ENCODE measurements at regions not wholly inside any gene's neighbourhood (a gene's known extent, or its start where the extent isn't known, plus 50 kb on each side); places are given as distances from the start of the nearest gene placed in this dataset.
"Not testable (repeated sequence)": the region's sequence is repeated elsewhere in the genome, so short reads cannot be mapped to it uniquely, and the experiment has no call there.

DNA sequence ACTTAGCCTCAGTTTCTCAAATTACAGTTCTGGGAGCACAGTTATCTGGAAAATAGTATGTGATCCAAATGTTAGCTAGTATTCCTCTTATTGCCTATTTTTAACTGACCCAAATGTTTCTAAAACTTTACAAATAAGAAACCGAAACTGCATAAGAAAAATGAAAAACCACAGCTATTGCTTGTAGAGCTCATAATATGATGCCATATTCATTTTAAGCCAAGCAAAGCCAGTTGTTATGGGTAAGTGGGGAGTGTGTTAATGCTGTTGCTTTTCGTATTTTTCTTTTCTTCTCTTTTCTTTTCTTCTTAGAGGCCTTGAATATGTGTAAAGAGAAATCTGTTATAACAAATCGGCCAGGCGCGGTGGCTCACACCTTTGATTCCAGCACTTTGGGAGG, 447.4 kb upstream of the TUSC1 start:
- H3K4me2 ChIP-seq (ENCODE audit: low read length): no peak overlapping the region
- no peak overlapping the region for H3K27ac ChIP-seq (ENCODE audit: low read depth, low read length, poor library complexity, severe bottlenecking)
- no peak overlapping the region for H3K9ac ChIP-seq (ENCODE audit: low read length)
- H3K4me1 ChIP-seq (ENCODE audit: insufficient read depth, low read length, severe bottlenecking): no peaks in the 10 kb centered on the region
- no peaks in the 10 kb centered on the region for H3K27me3 ChIP-seq (ENCODE audit: insufficient read depth, low read length)
- H3K4me3 ChIP-seq (ENCODE audit: low read depth, low read length, poor library complexity, severe bottlenecking): no peak overlapping the region
- no peak for TF ChIP-seq EZH2 (IDR thresholded peaks at IDR 0.05; ENCODE audit: borderline replicate concordance, low read length)
- TF ChIP-seq CTCF (IDR thresholded peaks at IDR 0.05; ENCODE audit: low read length): no peak
- no peaks in the 10 kb centered on the region for H3K9me3 ChIP-seq (ENCODE audit: low read length)
- H3F3A ChIP-seq (ENCODE audit: insufficient read depth, low read length): no peaks in the 10 kb centered on the region
- H3K79me2 ChIP-seq (ENCODE audit: insufficient read depth, low read length): no peaks in the 10 kb centered on the region
- H4K20me1 ChIP-seq (ENCODE audit: insufficient read depth, low read length): no peaks in the 10 kb centered on the region
- H3K9me2 ChIP-seq (ENCODE audit: low read depth, low read length): no peaks in the 10 kb centered on the region
- no peaks in the 10 kb centered on the region for H3K36me3 ChIP-seq (ENCODE audit: insufficient read depth, low read length)
- no peak overlapping the region for H2AFZ ChIP-seq (ENCODE audit: low read length)

GRCh38 chr9:26116085-26116484, 437.8 kb upstream of the TUSC1 start:
- not testable (repeated sequence) for H3F3A ChIP-seq (ENCODE audit: insufficient read depth, low read length); H3K9me3 ChIP-seq (ENCODE audit: low read length); H3K4me1 ChIP-seq (ENCODE audit: insufficient read depth, low read length, severe bottlenecking); H3K4me2 ChIP-seq (ENCODE audit: low read length); H3K27ac ChIP-seq (ENCODE audit: low read depth, low read length, poor library complexity, severe bottlenecking); H3K36me3 ChIP-seq (ENCODE audit: insufficient read depth, low read length); H3K9me2 ChIP-seq (ENCODE audit: low read depth, low read length); H3K9ac ChIP-seq (ENCODE audit: low read length); H4K20me1 ChIP-seq (ENCODE audit: insufficient read depth, low read length); H3K27me3 ChIP-seq (ENCODE audit: insufficient read depth, low read length); H3K79me2 ChIP-seq (ENCODE audit: insufficient read depth, low read length); H3K4me3 ChIP-seq (ENCODE audit: low read depth, low read length, poor library complexity, severe bottlenecking); H2AFZ ChIP-seq (ENCODE audit: low read length)

DNA sequence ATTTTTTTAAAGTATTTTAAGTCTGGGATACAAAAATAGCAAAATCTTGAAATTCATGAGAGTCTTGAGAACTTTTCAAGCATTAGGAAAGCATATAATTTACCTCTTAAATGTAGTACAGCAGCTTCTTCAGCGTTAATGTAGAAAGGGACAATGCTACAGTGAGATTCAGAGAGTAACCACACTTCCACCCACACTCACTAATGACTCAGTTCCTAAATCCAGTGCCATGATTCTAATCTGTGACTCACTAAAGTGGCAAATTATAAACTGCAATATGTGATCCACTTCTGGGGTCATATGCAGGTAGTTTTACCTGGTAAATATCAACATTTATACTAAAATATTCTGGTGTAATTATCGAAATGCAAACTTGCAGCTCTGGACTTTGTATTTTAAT, 434.5 kb upstream of the TUSC1 start:
- H3K79me2 ChIP-seq (ENCODE audit: insufficient read depth, low read length): no peaks in the 10 kb centered on the region
- TF ChIP-seq EZH2 (IDR thresholded peaks at IDR 0.05; ENCODE audit: borderline replicate concordance, low read length) (no peak), CTCF (IDR thresholded peaks at IDR 0.05; ENCODE audit: low read length) (no peak)
- no peaks in the 10 kb centered on the region for H4K20me1 ChIP-seq (ENCODE audit: insufficient read depth, low read length)
- H3K4me2 ChIP-seq (ENCODE audit: low read length): no peak overlapping the region
- no peak overlapping the region for H3K4me3 ChIP-seq (ENCODE audit: low read depth, low read length, poor library complexity, severe bottlenecking)
- no peaks in the 10 kb centered on the region for H3F3A ChIP-seq (ENCODE audit: insufficient read depth, low read length)
- H3K9me2 ChIP-seq (ENCODE audit: low read depth, low read length): no peaks in the 10 kb centered on the region
- no peak overlapping the region for H3K9ac ChIP-seq (ENCODE audit: low read length)
- H3K27ac ChIP-seq (ENCODE audit: low read depth, low read length, poor library complexity, severe bottlenecking): no peak overlapping the region
- H3K9me3 ChIP-seq (ENCODE audit: low read length): no peaks in the 10 kb centered on the region
- H2AFZ ChIP-seq (ENCODE audit: low read length): no peak overlapping the region
- no peaks in the 10 kb centered on the region for H3K27me3 ChIP-seq (ENCODE audit: insufficient read depth, low read length)
- H3K4me1 ChIP-seq (ENCODE audit: insufficient read depth, low read length, severe bottlenecking): no peaks in the 10 kb centered on the region
- no peaks in the 10 kb centered on the region for H3K36me3 ChIP-seq (ENCODE audit: insufficient read depth, low read length)

DNA sequence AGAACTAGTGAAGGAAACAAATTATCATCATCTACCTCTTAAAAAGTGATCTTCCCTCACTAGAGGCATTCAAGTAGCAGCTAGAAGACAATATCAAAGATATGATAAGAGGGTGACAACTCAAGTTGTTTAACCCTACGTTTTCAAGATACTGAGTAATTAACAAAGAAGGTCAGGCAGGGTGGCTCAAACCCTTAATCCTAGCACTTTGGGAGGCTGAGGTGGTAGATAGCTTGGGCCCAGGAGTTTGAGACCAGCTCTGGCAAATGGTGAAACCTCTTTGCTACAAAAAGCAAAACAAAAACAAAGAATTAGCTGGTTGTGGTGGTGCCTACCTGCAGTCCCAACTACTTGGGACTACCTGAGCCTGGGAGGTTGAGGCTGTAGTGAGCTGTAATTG, 408.2 kb upstream of the TUSC1 start:
- Histone ChIP-seq H3F3A (ENCODE audit: insufficient read depth, low read length) (no peaks in the 10 kb centered on the region), H3K4me2 (ENCODE audit: low read length) (no peak overlapping the region), H3K9me2 (ENCODE audit: low read depth, low read length) (no peaks in the 10 kb centered on the region), H3K4me1 (ENCODE audit: insufficient read depth, low read length, severe bottlenecking) (no peaks in the 10 kb centered on the region), H4K20me1 (ENCODE audit: insufficient read depth, low read length) (no peaks in the 10 kb centered on the region), H3K36me3 (ENCODE audit: insufficient read depth, low read length) (no peaks in the 10 kb centered on the region), H3K79me2 (ENCODE audit: insufficient read depth, low read length) (no peaks in the 10 kb centered on the region), H3K27ac (ENCODE audit: low read depth, low read length, poor library complexity, severe bottlenecking) (no peak overlapping the region), H3K27me3 (ENCODE audit: insufficient read depth, low read length) (no peaks in the 10 kb centered on the region), H3K9ac (ENCODE audit: low read length) (no peak overlapping the region), H2AFZ (ENCODE audit: low read length) (no peak overlapping the region), H3K9me3 (ENCODE audit: low read length) (no peaks in the 10 kb centered on the region), H3K4me3 (ENCODE audit: low read depth, low read length, poor library complexity, severe bottlenecking) (no peak overlapping the region)
- TF ChIP-seq EZH2 (IDR thresholded peaks at IDR 0.05; ENCODE audit: borderline replicate concordance, low read length) (no peak), CTCF (IDR thresholded peaks at IDR 0.05; ENCODE audit: low read length) (no peak)
